ENCODE measurements at regions not wholly inside any gene's neighbourhood (a gene's known extent, or its start where the extent isn't known, plus 50 kb on each side); places are given as distances from the start of the nearest gene placed in this dataset.

DNA sequence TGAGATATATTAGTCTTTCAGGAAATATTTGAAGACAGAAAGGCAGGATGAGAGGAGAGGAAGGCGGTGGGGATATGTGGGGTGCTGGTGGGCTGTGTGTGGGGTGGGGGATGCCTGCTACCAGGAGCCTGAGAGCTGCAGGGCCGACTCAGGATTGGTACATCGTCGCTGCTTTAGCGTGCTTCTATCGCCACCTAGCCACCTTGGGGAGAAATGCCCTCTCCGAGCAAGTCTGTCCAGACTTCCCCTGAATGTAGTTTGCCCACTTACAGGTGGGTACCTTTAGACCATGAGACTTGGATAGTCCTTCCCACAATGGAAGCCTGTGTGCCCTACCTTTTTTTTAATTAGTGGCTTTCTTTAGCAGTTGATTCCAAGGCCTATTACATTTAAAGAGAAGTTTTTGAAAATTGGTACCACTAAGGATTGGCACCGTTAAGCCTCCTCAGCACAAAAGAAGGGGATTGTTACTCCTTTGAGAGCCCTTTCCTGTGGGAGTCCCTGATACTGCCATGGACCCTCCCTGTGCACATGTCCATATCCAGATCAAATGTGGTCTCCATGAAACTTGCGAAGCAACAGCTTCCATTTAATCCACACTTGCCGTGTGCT is 114.1 kb upstream of the NDUFV2 start:
- ATAC-seq (peak; percentile 97), DNase-seq (ENCODE audit: low read depth, low spot score) (peak; percentile 35)
- POLR2A ChIA-PET = interaction anchor here (0.6 kb wide), 1 partner anchor 150 kb away, joined by 3 read pairs; no protein-coding TSS in a partner anchor
- Histone ChIP-seq H3K27ac (ENCODE audit: low read length) (no peak overlapping the region), H3K27me3 (ENCODE audit: control insufficient read depth, insufficient read depth, low read length) (no peaks in the 10 kb centered on the region), H3K4me1 (ENCODE audit: control insufficient read depth, insufficient read depth, low read length) (no peaks in the 10 kb centered on the region), H3K36me3 (ENCODE audit: control insufficient read depth, insufficient read depth, low read length) (no peaks in the 10 kb centered on the region), H3K9me3 (ENCODE audit: control insufficient read depth, insufficient read depth, low read depth, low read length) (no peaks in the 10 kb centered on the region), H3K4me3 (ENCODE audit: low read depth in 2 of 2, low read length in 2 of 2) (no peak overlapping the region)
- TF ChIP-seq, protein P1, sequence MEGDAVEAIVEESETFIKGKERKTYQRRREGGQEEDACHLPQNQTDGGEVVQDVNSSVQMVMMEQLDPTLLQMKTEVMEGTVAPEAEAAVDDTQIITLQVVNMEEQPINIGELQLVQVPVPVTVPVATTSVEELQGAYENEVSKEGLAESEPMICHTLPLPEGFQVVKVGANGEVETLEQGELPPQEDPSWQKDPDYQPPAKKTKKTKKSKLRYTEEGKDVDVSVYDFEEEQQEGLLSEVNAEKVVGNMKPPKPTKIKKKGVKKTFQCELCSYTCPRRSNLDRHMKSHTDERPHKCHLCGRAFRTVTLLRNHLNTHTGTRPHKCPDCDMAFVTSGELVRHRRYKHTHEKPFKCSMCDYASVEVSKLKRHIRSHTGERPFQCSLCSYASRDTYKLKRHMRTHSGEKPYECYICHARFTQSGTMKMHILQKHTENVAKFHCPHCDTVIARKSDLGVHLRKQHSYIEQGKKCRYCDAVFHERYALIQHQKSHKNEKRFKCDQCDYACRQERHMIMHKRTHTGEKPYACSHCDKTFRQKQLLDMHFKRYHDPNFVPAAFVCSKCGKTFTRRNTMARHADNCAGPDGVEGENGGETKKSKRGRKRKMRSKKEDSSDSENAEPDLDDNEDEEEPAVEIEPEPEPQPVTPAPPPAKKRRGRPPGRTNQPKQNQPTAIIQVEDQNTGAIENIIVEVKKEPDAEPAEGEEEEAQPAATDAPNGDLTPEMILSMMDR (IDR thresholded peaks at IDR 0.05) = peak; percentile 90
- no peak for TF ChIP-seq POLR2AphosphoS5 (IDR thresholded peaks at IDR 0.05; ENCODE audit: low read depth, low read length)
- no TSS peak for BruUV-seq (replicated peaks)
- in situ Hi-C loops (cut with HindIII; ENCODE audit: low pct_unique_long_range_greater_than_20kb, low sequenced_read_pairs) (no loop called here), intact Hi-C loops (cut with micrococcal nuclease; ENCODE audit: unreplicated experiment) (loop anchor here (2.0 to 10.0 kb wide), 2 partner anchors 184 to 334 kb away; no protein-coding TSS in a partner anchor)
- CTCF ChIA-PET = interaction anchor here (0.6 to 1.1 kb wide), 6 partner anchors 11 to 397 kb away, joined by 3 to 4 read pairs (median 3); no protein-coding TSS in a partner anchor

DNA sequence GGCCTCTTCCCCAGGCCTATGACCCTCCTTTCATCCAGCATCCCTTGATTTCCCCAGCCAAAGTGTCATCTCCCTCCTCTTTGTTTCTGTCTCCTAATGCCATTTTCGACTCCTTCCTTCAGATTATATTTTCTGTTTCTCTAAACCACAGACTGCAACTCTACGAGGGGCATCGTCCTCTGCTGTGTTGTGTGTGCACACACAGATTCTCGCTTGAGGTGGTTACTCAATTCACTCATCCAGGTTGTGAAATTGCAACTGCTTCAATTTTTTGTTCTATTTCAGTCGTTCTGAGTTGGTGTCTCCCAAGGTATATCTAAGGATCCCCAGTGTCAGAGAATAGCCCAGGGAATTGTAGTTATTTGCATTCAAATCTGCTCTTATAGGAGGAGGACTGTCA is 113.5 kb upstream of the NDUFV2 start:
- Histone ChIP-seq H3K9me3 (ENCODE audit: control insufficient read depth, insufficient read depth, low read depth, low read length) (no peaks in the 10 kb centered on the region), H3K27me3 (ENCODE audit: control insufficient read depth, insufficient read depth, low read length) (no peaks in the 10 kb centered on the region), H3K4me3 (ENCODE audit: low read depth in 2 of 2, low read length in 2 of 2) (no peak overlapping the region), H3K36me3 (ENCODE audit: control insufficient read depth, insufficient read depth, low read length) (no peaks in the 10 kb centered on the region), H3K27ac (ENCODE audit: low read length) (no peak overlapping the region), H3K4me1 (ENCODE audit: control insufficient read depth, insufficient read depth, low read length) (no peaks in the 10 kb centered on the region)
- CTCF ChIA-PET = no interaction called here
- POLR2A ChIA-PET = no interaction called here
- no peak for ATAC-seq
- TF ChIP-seq POLR2AphosphoS5 (IDR thresholded peaks at IDR 0.05; ENCODE audit: low read depth, low read length) = no peak
- TF ChIP-seq, protein P2, sequence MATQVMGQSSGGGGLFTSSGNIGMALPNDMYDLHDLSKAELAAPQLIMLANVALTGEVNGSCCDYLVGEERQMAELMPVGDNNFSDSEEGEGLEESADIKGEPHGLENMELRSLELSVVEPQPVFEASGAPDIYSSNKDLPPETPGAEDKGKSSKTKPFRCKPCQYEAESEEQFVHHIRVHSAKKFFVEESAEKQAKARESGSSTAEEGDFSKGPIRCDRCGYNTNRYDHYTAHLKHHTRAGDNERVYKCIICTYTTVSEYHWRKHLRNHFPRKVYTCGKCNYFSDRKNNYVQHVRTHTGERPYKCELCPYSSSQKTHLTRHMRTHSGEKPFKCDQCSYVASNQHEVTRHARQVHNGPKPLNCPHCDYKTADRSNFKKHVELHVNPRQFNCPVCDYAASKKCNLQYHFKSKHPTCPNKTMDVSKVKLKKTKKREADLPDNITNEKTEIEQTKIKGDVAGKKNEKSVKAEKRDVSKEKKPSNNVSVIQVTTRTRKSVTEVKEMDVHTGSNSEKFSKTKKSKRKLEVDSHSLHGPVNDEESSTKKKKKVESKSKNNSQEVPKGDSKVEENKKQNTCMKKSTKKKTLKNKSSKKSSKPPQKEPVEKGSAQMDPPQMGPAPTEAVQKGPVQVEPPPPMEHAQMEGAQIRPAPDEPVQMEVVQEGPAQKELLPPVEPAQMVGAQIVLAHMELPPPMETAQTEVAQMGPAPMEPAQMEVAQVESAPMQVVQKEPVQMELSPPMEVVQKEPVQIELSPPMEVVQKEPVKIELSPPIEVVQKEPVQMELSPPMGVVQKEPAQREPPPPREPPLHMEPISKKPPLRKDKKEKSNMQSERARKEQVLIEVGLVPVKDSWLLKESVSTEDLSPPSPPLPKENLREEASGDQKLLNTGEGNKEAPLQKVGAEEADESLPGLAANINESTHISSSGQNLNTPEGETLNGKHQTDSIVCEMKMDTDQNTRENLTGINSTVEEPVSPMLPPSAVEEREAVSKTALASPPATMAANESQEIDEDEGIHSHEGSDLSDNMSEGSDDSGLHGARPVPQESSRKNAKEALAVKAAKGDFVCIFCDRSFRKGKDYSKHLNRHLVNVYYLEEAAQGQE (IDR thresholded peaks at IDR 0.05; ENCODE audit: insufficient read depth in 1 of 2, low read depth in 2 of 2, low read length in 1 of 2) = no peak
- TF ChIP-seq, protein P1 (IDR thresholded peaks at IDR 0.05) = no peak
- TF ChIP-seq TCF7L2 (IDR thresholded peaks at IDR 0.05; ENCODE audit: low read depth, low read length) = no peak
- no peak for TF ChIP-seq SIN3A (IDR thresholded peaks at IDR 0.05; ENCODE audit: borderline replicate concordance, insufficient read depth, low read depth, low read length)
- no peak for DNase-seq (ENCODE audit: low read depth, low spot score)
- in situ Hi-C loops (cut with HindIII; ENCODE audit: low pct_unique_long_range_greater_than_20kb, low sequenced_read_pairs) (no loop called here), intact Hi-C loops (cut with micrococcal nuclease; ENCODE audit: unreplicated experiment) (loop anchor here (2.0 to 10.0 kb wide), 2 partner anchors 184 to 334 kb away; no protein-coding TSS in a partner anchor)
- BruUV-seq (replicated peaks) = no TSS peak

Data from Panc1 (cell line).